C4-2B (cell line): ENCODE measurements at regions not wholly inside any gene's neighbourhood (a gene's known extent, or its start where the extent isn't known, plus 50 kb on each side); places are given as distances from the start of the nearest gene placed in this dataset.

Experiments
- H3K27ac ChIP-seq: fragments of 450-650 bp; 2 replicates; pipeline ENCODE4 v1.5.1; 2017
- ZFX ChIP-seq: fragments of 450-650 bp; IDR thresholded peaks from 2 replicates; pipeline ENCODE4 v1.6.1; 2017
- TF ChIP-seq, protein P1 (sequence below): fragments of 450-650 bp; conservative IDR thresholded peaks from 2 replicates; pipeline ENCODE4 v1.5.1; 2017; ENCODE audit warnings: mild to moderate bottlenecking

DNA sequence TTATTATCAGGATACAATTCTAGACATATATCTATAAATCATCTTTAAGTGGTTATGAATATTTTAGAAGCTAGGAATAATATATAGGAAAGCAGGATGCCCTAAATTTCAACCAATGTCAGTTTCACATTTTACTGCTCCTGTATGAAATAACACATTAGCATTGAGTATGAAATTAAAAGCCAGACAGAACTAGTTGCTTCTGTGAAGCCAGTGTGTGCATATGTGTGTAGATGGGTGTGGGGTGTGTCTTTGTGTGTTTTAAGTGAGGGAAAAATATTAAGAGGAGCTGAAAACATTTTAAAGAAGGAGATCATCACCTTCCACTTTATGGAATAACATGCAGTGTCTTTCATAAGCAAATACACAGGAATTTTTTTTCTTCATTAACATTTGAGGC is 271.4 kb upstream of the RORA start:
- no peak for TF ChIP-seq ZFX
- TF ChIP-seq, protein P1, sequence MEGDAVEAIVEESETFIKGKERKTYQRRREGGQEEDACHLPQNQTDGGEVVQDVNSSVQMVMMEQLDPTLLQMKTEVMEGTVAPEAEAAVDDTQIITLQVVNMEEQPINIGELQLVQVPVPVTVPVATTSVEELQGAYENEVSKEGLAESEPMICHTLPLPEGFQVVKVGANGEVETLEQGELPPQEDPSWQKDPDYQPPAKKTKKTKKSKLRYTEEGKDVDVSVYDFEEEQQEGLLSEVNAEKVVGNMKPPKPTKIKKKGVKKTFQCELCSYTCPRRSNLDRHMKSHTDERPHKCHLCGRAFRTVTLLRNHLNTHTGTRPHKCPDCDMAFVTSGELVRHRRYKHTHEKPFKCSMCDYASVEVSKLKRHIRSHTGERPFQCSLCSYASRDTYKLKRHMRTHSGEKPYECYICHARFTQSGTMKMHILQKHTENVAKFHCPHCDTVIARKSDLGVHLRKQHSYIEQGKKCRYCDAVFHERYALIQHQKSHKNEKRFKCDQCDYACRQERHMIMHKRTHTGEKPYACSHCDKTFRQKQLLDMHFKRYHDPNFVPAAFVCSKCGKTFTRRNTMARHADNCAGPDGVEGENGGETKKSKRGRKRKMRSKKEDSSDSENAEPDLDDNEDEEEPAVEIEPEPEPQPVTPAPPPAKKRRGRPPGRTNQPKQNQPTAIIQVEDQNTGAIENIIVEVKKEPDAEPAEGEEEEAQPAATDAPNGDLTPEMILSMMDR = no peak
- H3K27ac ChIP-seq = no peak overlapping the region

DNA sequence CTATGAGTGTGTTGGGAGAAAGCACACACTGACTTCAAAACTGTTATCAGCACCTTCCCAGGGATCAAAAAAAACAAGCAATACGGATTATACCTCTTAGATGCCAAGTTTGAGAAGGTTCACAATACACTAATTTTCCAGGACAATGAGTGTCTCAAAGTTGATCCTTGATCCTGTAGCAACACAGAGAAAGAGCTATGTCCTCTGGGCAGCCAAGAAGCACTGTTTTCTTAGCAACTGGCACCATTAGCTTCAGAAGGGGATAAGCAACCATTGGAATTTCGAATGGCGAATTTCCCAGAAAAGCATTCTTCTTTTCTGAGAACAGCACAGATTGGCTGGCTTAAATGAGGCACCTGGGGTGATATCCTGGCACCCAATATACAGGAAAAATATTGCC is 270.3 kb upstream of the RORA start:
- TF ChIP-seq ZFX = no peak
- TF ChIP-seq, protein P1 = no peak
- H3K27ac ChIP-seq = no peak overlapping the region

DNA sequence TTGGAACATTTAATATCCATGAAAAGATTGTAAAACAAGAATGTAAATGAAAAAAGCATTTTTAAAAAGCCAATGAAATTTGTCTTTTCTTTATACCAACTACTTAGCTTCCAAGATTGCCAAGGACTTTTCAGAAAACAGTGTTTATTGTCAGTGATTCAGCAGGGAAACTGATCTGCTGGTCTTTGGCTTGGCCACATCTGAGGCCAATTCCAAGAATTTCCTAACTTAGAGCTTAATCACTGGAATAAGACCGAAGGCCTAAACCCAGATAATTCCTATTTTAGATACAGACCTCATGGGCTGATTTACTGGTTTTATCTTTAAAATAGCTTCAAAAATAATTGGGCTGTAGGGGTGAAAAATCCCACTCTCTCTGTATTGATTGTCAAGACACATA is 260.5 kb upstream of the RORA start:
- no peak overlapping the region for H3K27ac ChIP-seq
- TF ChIP-seq, protein P1 = no peak
- TF ChIP-seq ZFX = no peak

DNA sequence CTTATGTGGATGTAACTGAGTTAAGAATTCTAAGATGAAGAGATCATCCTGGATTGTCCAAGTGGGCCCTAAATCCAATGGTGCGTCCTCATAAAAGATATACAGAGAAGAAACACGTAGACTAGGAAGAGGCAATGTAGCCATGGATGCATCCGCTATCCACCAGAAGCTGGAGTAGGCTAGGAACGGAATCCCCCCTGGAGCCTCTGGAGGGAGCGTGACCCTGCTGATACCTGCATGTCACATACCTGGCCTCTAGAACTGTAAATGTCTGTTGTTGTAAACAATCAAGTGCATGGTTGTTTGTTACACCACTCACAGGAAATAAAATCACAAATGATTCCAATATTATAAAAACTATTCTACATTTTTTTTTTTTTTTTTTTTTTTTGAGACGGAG is 254.5 kb upstream of the RORA start:
- H3K27ac ChIP-seq = no peak overlapping the region
- TF ChIP-seq ZFX = no peak
- TF ChIP-seq, protein P1 = no peak

DNA sequence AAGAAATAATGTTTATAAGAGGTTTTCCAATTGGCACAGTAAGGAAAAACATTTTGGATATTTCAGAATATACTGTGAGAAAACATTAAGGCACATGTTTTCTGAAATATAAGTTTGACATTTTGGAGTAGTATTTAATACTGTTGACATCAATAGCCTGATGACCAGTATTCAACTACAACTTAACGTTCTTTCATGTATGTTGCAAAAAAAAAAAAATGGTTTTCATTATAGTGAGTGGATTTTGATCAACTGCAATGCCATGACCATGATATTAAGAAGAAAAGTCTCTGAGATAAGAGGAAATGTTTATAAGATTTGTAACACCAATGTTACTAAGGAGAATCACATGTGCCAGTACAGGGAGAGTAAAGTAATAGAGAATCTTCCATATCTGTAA is 252.8 kb upstream of the RORA start:
- TF ChIP-seq, protein P1 = no peak
- TF ChIP-seq ZFX = no peak
- H3K27ac ChIP-seq = no peak overlapping the region

DNA sequence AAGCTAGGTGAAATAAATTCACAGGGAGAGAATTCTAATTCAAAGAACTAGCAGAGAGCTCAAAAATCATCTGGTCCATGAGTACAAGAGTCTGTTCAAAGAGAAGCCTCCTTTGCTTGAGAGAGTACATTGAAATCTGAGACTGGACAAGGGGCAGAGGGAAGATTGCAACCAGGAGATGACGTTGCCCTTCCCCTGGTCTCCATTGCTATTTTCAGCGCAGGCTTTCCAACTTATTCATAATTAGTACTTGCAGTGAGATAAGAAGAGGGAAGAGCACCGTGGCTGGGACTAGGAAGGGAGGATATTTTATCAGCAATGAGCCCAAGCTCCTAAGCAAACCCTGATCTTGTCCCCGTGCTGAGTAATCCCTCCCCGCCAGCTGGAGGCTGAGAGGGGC is 251.8 kb upstream of the RORA start:
- H3K27ac ChIP-seq = no peak overlapping the region
- TF ChIP-seq, protein P1 = no peak
- no peak for TF ChIP-seq ZFX

DNA sequence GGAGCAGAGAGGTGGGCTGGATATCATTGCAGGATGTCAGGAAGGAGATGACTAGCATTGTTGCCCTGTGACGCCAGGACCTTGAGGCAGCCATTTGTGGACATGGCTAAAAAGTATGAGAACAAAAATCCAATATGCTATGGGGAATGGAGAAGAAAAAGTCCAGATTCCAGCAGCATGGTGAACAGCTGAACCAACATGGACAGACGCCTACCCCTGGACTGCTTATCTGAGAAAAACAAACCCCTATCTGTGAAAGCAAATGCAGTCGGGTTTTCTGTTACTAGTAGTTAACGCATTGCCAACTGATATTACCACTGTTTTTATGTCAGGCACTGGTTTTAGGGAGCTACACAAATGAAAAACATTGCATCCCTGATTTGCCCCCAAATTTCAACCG is 251.2 kb upstream of the RORA start:
- no peak overlapping the region for H3K27ac ChIP-seq
- TF ChIP-seq, protein P1 = no peak
- TF ChIP-seq ZFX = no peak
